ENCODE measurements at regions not wholly inside any gene's neighbourhood (a gene's known extent, or its start where the extent isn't known, plus 50 kb on each side); places are given as distances from the start of the nearest gene placed in this dataset.

- TF ChIP-seq, protein P1, sequence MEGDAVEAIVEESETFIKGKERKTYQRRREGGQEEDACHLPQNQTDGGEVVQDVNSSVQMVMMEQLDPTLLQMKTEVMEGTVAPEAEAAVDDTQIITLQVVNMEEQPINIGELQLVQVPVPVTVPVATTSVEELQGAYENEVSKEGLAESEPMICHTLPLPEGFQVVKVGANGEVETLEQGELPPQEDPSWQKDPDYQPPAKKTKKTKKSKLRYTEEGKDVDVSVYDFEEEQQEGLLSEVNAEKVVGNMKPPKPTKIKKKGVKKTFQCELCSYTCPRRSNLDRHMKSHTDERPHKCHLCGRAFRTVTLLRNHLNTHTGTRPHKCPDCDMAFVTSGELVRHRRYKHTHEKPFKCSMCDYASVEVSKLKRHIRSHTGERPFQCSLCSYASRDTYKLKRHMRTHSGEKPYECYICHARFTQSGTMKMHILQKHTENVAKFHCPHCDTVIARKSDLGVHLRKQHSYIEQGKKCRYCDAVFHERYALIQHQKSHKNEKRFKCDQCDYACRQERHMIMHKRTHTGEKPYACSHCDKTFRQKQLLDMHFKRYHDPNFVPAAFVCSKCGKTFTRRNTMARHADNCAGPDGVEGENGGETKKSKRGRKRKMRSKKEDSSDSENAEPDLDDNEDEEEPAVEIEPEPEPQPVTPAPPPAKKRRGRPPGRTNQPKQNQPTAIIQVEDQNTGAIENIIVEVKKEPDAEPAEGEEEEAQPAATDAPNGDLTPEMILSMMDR (IDR thresholded peaks at IDR 0.05 in 8 of 11, conservative IDR thresholded peaks at IDR 0.05 in 3 of 11), result no peak
- TF ChIP-seq POLR2A (IDR thresholded peaks at IDR 0.05) (no peak), POLR2AphosphoS5 (IDR thresholded peaks at IDR 0.05) (no peak)
Observed at GRCh38 chr6:4447639-4448330, 312.4 kb upstream of the ECI2 start.

All from spleen (tissue), 7 donors.